DND-41 (cell line): ENCODE measurements at regions not wholly inside any gene's neighbourhood (a gene's known extent, or its start where the extent isn't known, plus 50 kb on each side); places are given as distances from the start of the nearest gene placed in this dataset.

Source experiments
- EZH2 ChIP-seq: IDR thresholded peaks from 3 replicates; pipeline ENCODE4 v1.6.1; 2012; ENCODE audit warnings: borderline replicate concordance, low read depth, mild to moderate bottlenecking, moderate library complexity, low read length, inconsistent platforms; ENCODE audit not compliant: severe bottlenecking
- TF ChIP-seq, protein P1 (sequence below): IDR thresholded peaks from 2 replicates; pipeline ENCODE4 v1.5.1; 2012; ENCODE audit warnings: borderline replicate concordance, low read length, moderate library complexity, mild to moderate bottlenecking; ENCODE audit not compliant: poor library complexity, severe bottlenecking; ENCODE audit errors: extremely low read depth

DNA sequence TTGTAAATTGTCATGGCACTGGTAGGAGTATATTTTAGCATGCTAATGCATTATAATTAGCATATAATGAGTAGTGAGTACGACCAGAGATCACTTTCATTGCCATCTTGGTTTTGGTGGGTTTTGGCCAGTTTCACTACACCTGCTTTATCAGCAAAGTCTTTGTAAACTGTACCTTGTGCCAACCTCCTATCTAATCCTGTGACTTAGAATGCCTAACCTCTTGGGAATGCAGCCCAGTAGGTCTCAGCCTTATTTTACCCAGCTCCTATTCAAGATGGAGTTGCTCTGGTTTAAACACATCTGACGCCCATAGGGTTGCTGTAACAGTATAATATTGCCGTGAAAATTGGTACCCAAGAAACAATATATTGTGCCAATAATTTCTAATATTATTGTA, 159.4 kb downstream of the MAGEB5 start:
- TF ChIP-seq EZH2: no peak
- TF ChIP-seq, protein P1, sequence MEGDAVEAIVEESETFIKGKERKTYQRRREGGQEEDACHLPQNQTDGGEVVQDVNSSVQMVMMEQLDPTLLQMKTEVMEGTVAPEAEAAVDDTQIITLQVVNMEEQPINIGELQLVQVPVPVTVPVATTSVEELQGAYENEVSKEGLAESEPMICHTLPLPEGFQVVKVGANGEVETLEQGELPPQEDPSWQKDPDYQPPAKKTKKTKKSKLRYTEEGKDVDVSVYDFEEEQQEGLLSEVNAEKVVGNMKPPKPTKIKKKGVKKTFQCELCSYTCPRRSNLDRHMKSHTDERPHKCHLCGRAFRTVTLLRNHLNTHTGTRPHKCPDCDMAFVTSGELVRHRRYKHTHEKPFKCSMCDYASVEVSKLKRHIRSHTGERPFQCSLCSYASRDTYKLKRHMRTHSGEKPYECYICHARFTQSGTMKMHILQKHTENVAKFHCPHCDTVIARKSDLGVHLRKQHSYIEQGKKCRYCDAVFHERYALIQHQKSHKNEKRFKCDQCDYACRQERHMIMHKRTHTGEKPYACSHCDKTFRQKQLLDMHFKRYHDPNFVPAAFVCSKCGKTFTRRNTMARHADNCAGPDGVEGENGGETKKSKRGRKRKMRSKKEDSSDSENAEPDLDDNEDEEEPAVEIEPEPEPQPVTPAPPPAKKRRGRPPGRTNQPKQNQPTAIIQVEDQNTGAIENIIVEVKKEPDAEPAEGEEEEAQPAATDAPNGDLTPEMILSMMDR: no peak
